Ovary (tissue), 7 donors: ENCODE measurements at regions not wholly inside any gene's neighbourhood (a gene's known extent, or its start where the extent isn't known, plus 50 kb on each side); places are given as distances from the start of the nearest gene placed in this dataset.

Experiments
- DNase-seq, 5 donors: peaks; one replicate each; pipeline ENCODE4 v3.0.0-alpha.2; 2019 to 2020
- H3K27ac ChIP-seq, 2 donors: fragments of 200-600 bp; one replicate each; pipeline versions ENCODE4 v1.5.1 to v1.8.0; 2019 to 2022
- H3K27me3 ChIP-seq: fragments of 200-600 bp; one replicate; pipeline ENCODE4 v1.8.0; 2022
- H3K36me3 ChIP-seq: fragments of 200-600 bp; sonication (generic); one replicate; pipeline ENCODE4 v1.5.1; 2019
- H3K4me1 ChIP-seq: one replicate; pipeline ENCODE4 v1.8.1; 2013; ENCODE audit warnings: mild to moderate bottlenecking, moderate library complexity; ENCODE audit not compliant: insufficient read depth
- H3K4me3 ChIP-seq: fragments of 200-600 bp; sonication (generic); one replicate; pipeline ENCODE4 v1.5.1; 2017
- H3K9me3 ChIP-seq, 2 donors: fragments of 200-600 bp in 1 of 2; sonication (generic) in 1 of 2; one replicate each; pipeline versions ENCODE4 v1.5.1 to v1.8.1; 2013 to 2019; ENCODE audit warnings: mild to moderate bottlenecking in 1 of 2, moderate library complexity in 1 of 2
- CTCF ChIP-seq, 3 donors: fragments of 450-650 bp in 2 of 3; fragments of 200-600 bp in 1 of 3; IDR thresholded peaks; one replicate each; pipeline versions ENCODE4 v1.5.1 to v1.8.0; 2016 to 2022; ENCODE audit warnings: antibody characterized with exemption in 3 of 3, mild to moderate bottlenecking in 1 of 3
- EP300 ChIP-seq: sonication (generic); formaldehyde crosslinking; IDR thresholded peaks from one replicate; pipeline ENCODE4 v1.6.1; 2017; ENCODE audit warnings: antibody characterized with exemption
- POLR2A ChIP-seq: fragments of 450-650 bp; IDR thresholded peaks from one replicate; pipeline ENCODE4 v1.6.1; 2017; ENCODE audit warnings: antibody characterized with exemption, mild to moderate bottlenecking, moderate library complexity
- WGBS, 3 donors: extraction: QIAGEN DNeasy Blood & Tissue Kit in 1 of 3; methylation state at CpG; one replicate each; pipeline versions ENCODE4 v1.1.5 to v1.1.7; 2013 to 2017; 5-methylcytosine and 5-hydroxymethylcytosine counted together
- intact Hi-C, 4 donors: fragments of 100-400 bp; cut with DNase I; formaldehyde crosslinking; loops; one replicate each; pipeline versions ENCODE4 v1.11.0 to v1.15.1; 2022 to 2023
- donor health status: DM: no; HTN: no; CAD: no; lungs with moderate emphysema.
- donor health status: DM: no; HTN: no; CAD: no.
- donor health status: Bipolar disorder and iron deficiency.
- donor health status: DM: no; HTN: no; CAD: no.
- donor health status: DM: yes; HTN: yes; CAD: no.

- intact Hi-C loops: no loop called here
- Histone ChIP-seq H3K27me3 (no peaks in the 10 kb centered on the region), H3K27ac (no peak overlapping the region), H3K4me1 (peaks cover 2% of the 10 kb centered on the region), H3K9me3 (no peaks in the 10 kb centered on the region), H3K4me3 (no peak overlapping the region), H3K36me3 (no peaks in the 10 kb centered on the region)
- 93 to 98% (median 98%) methylated on average over 5 of the region's 5 CpGs for WGBS, 3 donors
- TF ChIP-seq EP300: no peak
- TF ChIP-seq POLR2A: no peak
- TF ChIP-seq CTCF (IDR thresholded peaks at IDR 0.05): no peak
- DNase-seq: no peak
Measured at GRCh38 chr2:7846607-7847006, 835.2 kb upstream of the ID2 start.

- no peak overlapping the region for H3K27ac ChIP-seq
- H3K9me3 ChIP-seq: no peaks in the 10 kb centered on the region
- H3K36me3 ChIP-seq: no peaks in the 10 kb centered on the region
- DNase-seq: no peak
- H3K4me3 ChIP-seq: no peak overlapping the region
- H3K4me1 ChIP-seq: peaks cover 2% of the 10 kb centered on the region
- TF ChIP-seq POLR2A: no peak
- no peak for TF ChIP-seq CTCF (IDR thresholded peaks at IDR 0.05)
- TF ChIP-seq EP300: no peak
- no peaks in the 10 kb centered on the region for H3K27me3 ChIP-seq
- intact Hi-C loops: no loop called here
- 85 to 93% (median 88%) methylated on average over 4 of the region's 4 CpGs for WGBS, 3 donors
Measured at GRCh38 chr2:7847321-7847720, 834.5 kb upstream of the ID2 start.

GRCh38 chr2:7849027-7849426 lies 832.8 kb upstream of the ID2 start:
- Histone ChIP-seq H3K9me3 (no peaks in the 10 kb centered on the region), H3K27ac (no peak overlapping the region), H3K36me3 (no peaks in the 10 kb centered on the region), H3K27me3 (no peaks in the 10 kb centered on the region), H3K4me1 (peaks cover 2% of the 10 kb centered on the region), H3K4me3 (no peak overlapping the region)
- intact Hi-C loops: no loop called here
- DNase-seq: no peak
- TF ChIP-seq EP300 (no peak), CTCF (IDR thresholded peaks at IDR 0.05) (no peak), POLR2A (no peak)
- WGBS, 3 donors: 90 to 100% (median 100%) methylated on average over 1 of the region's 1 CpG

- 77 to 95% (median 79%) methylated on average over 5 of the region's 5 CpGs for WGBS, 3 donors
- Histone ChIP-seq H3K27ac (no peak overlapping the region), H3K36me3 (no peaks in the 10 kb centered on the region), H3K27me3 (no peaks in the 10 kb centered on the region), H3K4me1 (peaks cover 2% of the 10 kb centered on the region), H3K4me3 (no peak overlapping the region), H3K9me3 (no peaks in the 10 kb centered on the region)
- TF ChIP-seq POLR2A: no peak
- TF ChIP-seq EP300: no peak
- no peak for TF ChIP-seq CTCF (IDR thresholded peaks at IDR 0.05)
- no peak for DNase-seq
- intact Hi-C loops: no loop called here
Measured at GRCh38 chr2:7849531-7849930, 832.3 kb upstream of the ID2 start.

DNA sequence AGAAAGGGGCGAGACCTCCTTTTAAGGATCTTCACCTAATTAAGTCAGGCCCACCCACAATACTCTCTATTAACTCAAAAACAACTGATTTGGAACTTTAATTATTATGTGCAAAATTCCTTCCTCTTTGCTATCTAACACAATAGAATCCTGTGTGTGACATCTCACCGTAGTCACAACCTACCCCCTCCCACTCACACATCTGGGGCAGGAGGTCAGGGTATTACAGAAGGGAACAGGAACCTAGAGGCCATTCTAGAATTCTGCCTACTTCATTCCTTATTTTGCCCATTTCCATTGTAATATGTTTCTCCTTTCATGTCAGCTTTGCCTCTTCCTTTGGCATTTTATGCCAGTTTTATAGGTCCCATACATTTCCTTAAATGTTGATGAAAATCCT lies 829.3 kb upstream of the ID2 start:
- intact Hi-C loops: loop anchor here in 1 of 4 donors (5.0 kb wide), 1 partner anchor 280 kb away; no protein-coding TSS in a partner anchor
- Histone ChIP-seq H3K27me3 (no peaks in the 10 kb centered on the region), H3K36me3 (no peaks in the 10 kb centered on the region), H3K4me3 (no peak overlapping the region), H3K27ac (no peak overlapping the region), H3K4me1 (no peaks in the 10 kb centered on the region), H3K9me3 (no peaks in the 10 kb centered on the region)
- WGBS, 3 donors: 45 to 71% (median 50%) methylated on average over 2 of the region's 2 CpGs
- no peak for TF ChIP-seq CTCF (IDR thresholded peaks at IDR 0.05)
- no peak for TF ChIP-seq POLR2A
- no peak for TF ChIP-seq EP300
- no peak for DNase-seq
